ENCODE measurements at regions not wholly inside any gene's neighbourhood (a gene's known extent, or its start where the extent isn't known, plus 50 kb on each side); places are given as distances from the start of the nearest gene placed in this dataset.
"Not testable (repeated sequence)": the region's sequence is repeated elsewhere in the genome, so short reads cannot be mapped to it uniquely, and the experiment has no call there.

GRCh38 chr14:71538288-71538687 is 393.9 kb upstream of the RGS6 start:
- DNase-seq (ENCODE audit: low read depth) = no peak

GRCh38 chr14:71538938-71539649 is 393.1 kb upstream of the RGS6 start:
- no peak for DNase-seq (ENCODE audit: low read depth)

GRCh38 chr14:71539650-71540285 is 392.5 kb upstream of the RGS6 start:
- DNase-seq (ENCODE audit: low read depth) = no peak

GRCh38 chr14:71541271-71541670 is 391.0 kb upstream of the RGS6 start:
- no peak for DNase-seq (ENCODE audit: low read depth)

- DNase-seq (ENCODE audit: low read depth) = no peak
These were observed 390.1 kb upstream of the RGS6 start for GRCh38 chr14:71541973-71542690.

- no peak for DNase-seq (ENCODE audit: low read depth)
These were observed 382.7 kb upstream of the RGS6 start for GRCh38 chr14:71549421-71550050.

- DNase-seq (ENCODE audit: low read depth) = no peak
These were observed 381.9 kb upstream of the RGS6 start for GRCh38 chr14:71550367-71550766.

GRCh38 chr14:71551291-71551950 is 380.8 kb upstream of the RGS6 start:
- DNase-seq (ENCODE audit: low read depth) = peak; percentile 91

GRCh38 chr14:71552809-71553208 is 379.4 kb upstream of the RGS6 start:
- DNase-seq (ENCODE audit: low read depth) = no peak

GRCh38 chr14:71553779-71554178 is 378.4 kb upstream of the RGS6 start:
- no peak for DNase-seq (ENCODE audit: low read depth)

GRCh38 chr14:71554323-71554722 is 377.9 kb upstream of the RGS6 start:
- DNase-seq (ENCODE audit: low read depth) = no peak

GRCh38 chr14:71554959-71555612 is 377.1 kb upstream of the RGS6 start:
- DNase-seq (ENCODE audit: low read depth) = no peak

- no peak for DNase-seq (ENCODE audit: low read depth)
These were observed 376.3 kb upstream of the RGS6 start for GRCh38 chr14:71555654-71556559.

GRCh38 chr14:71556730-71557129 is 375.5 kb upstream of the RGS6 start:
- no peak for DNase-seq (ENCODE audit: low read depth)

- DNase-seq (ENCODE audit: low read depth) = no peak
These were observed 374.9 kb upstream of the RGS6 start for GRCh38 chr14:71557351-71557750.

- not testable (repeated sequence) for DNase-seq (ENCODE audit: low read depth)
These were observed 373.3 kb upstream of the RGS6 start for GRCh38 chr14:71558943-71559342.

GRCh38 chr14:71560751-71561150 is 371.5 kb upstream of the RGS6 start:
- no peak for DNase-seq (ENCODE audit: low read depth)

GRCh38 chr14:71563492-71564153 is 368.6 kb upstream of the RGS6 start:
- no peak for DNase-seq (ENCODE audit: low read depth)

GRCh38 chr14:71566276-71566675 is 366.0 kb upstream of the RGS6 start:
- DNase-seq (ENCODE audit: low read depth) = no peak
